HUDEP-2 (cell line): ENCODE measurements at regions not wholly inside any gene's neighbourhood (a gene's known extent, or its start where the extent isn't known, plus 50 kb on each side); places are given as distances from the start of the nearest gene placed in this dataset.
"Not testable (repeated sequence)": the region's sequence is repeated elsewhere in the genome, so short reads cannot be mapped to it uniquely, and the experiment has no call there.

Experiments used
- DNase-seq, 76 experiments: peaks; one replicate each; lab custom pipeline; 2025; ENCODE audit not compliant: unreplicated experiment in 76 of 76; lab: John Stamatoyannopoulos, UW

GRCh38 chr5:2101685-2102084, 219.0 kb upstream of the IRX4 start:
- DNase-seq = no peak

GRCh38 chr5:2096887-2097505, 214.3 kb upstream of the IRX4 start:
- no peak for DNase-seq

GRCh38 chr5:2095011-2095410, 212.3 kb upstream of the IRX4 start:
- no peak for DNase-seq

- DNase-seq = no peak
Observed at GRCh38 chr5:2094616-2094995, 211.9 kb upstream of the IRX4 start.

GRCh38 chr5:2093859-2094615, 211.3 kb upstream of the IRX4 start:
- no peak for DNase-seq

- no peak for DNase-seq
Observed at GRCh38 chr5:2091921-2092320, 209.2 kb upstream of the IRX4 start.

- no peak for DNase-seq
Observed at GRCh38 chr5:2087980-2088379, 205.3 kb upstream of the IRX4 start.

GRCh38 chr5:2075365-2075764, 192.6 kb upstream of the IRX4 start:
- DNase-seq = no peak

GRCh38 chr5:2071562-2071961, 188.8 kb upstream of the IRX4 start:
- DNase-seq = no peak

- DNase-seq = not testable (repeated sequence)
Observed at GRCh38 chr5:2070787-2071186, 188.1 kb upstream of the IRX4 start.

GRCh38 chr5:2068531-2068930, 185.8 kb upstream of the IRX4 start:
- no peak for DNase-seq

GRCh38 chr5:2066373-2066772, 183.6 kb upstream of the IRX4 start:
- no peak for DNase-seq

- not testable (repeated sequence) for DNase-seq
Observed at GRCh38 chr5:2063380-2063779, 180.7 kb upstream of the IRX4 start.

- DNase-seq = no peak
Observed at GRCh38 chr5:2052687-2053086, 170.0 kb upstream of the IRX4 start.

GRCh38 chr5:2049876-2050275, 167.2 kb upstream of the IRX4 start:
- DNase-seq = no peak

GRCh38 chr5:2048664-2049063, 165.9 kb upstream of the IRX4 start:
- DNase-seq = no peak

GRCh38 chr5:2047341-2047927, 164.7 kb upstream of the IRX4 start:
- DNase-seq = no peak

GRCh38 chr5:2044041-2044440, 161.3 kb upstream of the IRX4 start:
- no peak for DNase-seq

- no peak for DNase-seq
Observed at GRCh38 chr5:2039180-2039531, 156.4 kb upstream of the IRX4 start.

- peak in 40 of 76 experiments; percentile 4 to 60 (median 26) for DNase-seq
Observed at GRCh38 chr5:2038321-2039179, 155.8 kb upstream of the IRX4 start.

- DNase-seq = no peak
Observed at GRCh38 chr5:2036885-2037284, 154.2 kb upstream of the IRX4 start.
